H1 (cell line): ENCODE measurements at regions not wholly inside any gene's neighbourhood (a gene's known extent, or its start where the extent isn't known, plus 50 kb on each side); places are given as distances from the start of the nearest gene placed in this dataset.

ENCODE experiments used
- CEBPB ChIP-seq: IDR thresholded peaks from 2 replicates; pipeline ENCODE4 v1.6.1; 2012; ENCODE audit warnings: low read depth, low read length
- CHD7 ChIP-seq: fragments of 300-600 bp; sonication (generic); IDR thresholded peaks from 2 replicates; pipeline ENCODE4 v1.7.1; 2012; ENCODE audit warnings: low read length, moderate library complexity, mild to moderate bottlenecking, inconsistent platforms; ENCODE audit not compliant: insufficient replicate concordance
- CTCF ChIP-seq, 3 experiments: IDR thresholded peaks; 1 replicate in 2 of 3; 2 replicates in 1 of 3; pipeline versions ENCODE4 v1.5.1 to v1.6.1; 2011; ENCODE audit warnings: low read length in 3 of 3, mild to moderate bottlenecking in 3 of 3, inconsistent platforms in 2 of 3, low read depth in 1 of 3, moderate library complexity in 1 of 3; ENCODE audit not compliant: insufficient read depth in 1 of 3; ENCODE audit errors: control extremely low read depth in 1 of 3
- EP300 ChIP-seq, 2 experiments: IDR thresholded peaks; 1 replicate in 1 of 2; 2 replicates in 1 of 2; pipeline ENCODE4 v1.6.1; 2011 to 2012; ENCODE audit warnings: low read depth in 2 of 2, low read length in 2 of 2, mild to moderate bottlenecking in 2 of 2, borderline replicate concordance in 1 of 2, inconsistent platforms in 1 of 2, moderate library complexity in 1 of 2
- EZH2 ChIP-seq: fragments of 200-600 bp; sonication (generic); IDR thresholded peaks from 2 replicates; pipeline ENCODE4 v1.7.1; 2012; ENCODE audit warnings: low read depth, mild to moderate bottlenecking, moderate library complexity, low read length, inconsistent platforms; ENCODE audit not compliant: severe bottlenecking
- HDAC6 ChIP-seq: IDR thresholded peaks from one replicate; pipeline ENCODE4 v1.7.1; 2012; ENCODE audit warnings: low read depth, mild to moderate bottlenecking, inconsistent platforms, low read length, moderate library complexity
- MAFK ChIP-seq: IDR thresholded peaks from 2 replicates; pipeline ENCODE4 v1.6.1; 2012; ENCODE audit warnings: low read depth, mild to moderate bottlenecking, improper control_type of control experiment, low read length
- NANOG ChIP-seq: IDR thresholded peaks from 2 replicates; pipeline ENCODE4 v1.6.1; 2011; ENCODE audit warnings: low read length, low read depth, mild to moderate bottlenecking, inconsistent platforms; ENCODE audit not compliant: insufficient read depth, poor library complexity, severe bottlenecking
- POLR2AphosphoS5 ChIP-seq: IDR thresholded peaks from 2 replicates; pipeline ENCODE4 v1.6.1; 2011; ENCODE audit warnings: low read depth, low read length

- no peak for TF ChIP-seq CHD7
- TF ChIP-seq NANOG, result no peak
- no peak for TF ChIP-seq EZH2
- no peak for TF ChIP-seq EP300 (IDR thresholded peaks at IDR 0.05; ENCODE audit: borderline replicate concordance in 1 of 2, low read depth in 2 of 2, low read length in 2 of 2)
- TF ChIP-seq CEBPB, result no peak
- TF ChIP-seq POLR2AphosphoS5, result no peak
- TF ChIP-seq HDAC6, result no peak
- TF ChIP-seq CTCF (IDR thresholded peaks at IDR 0.05; ENCODE audit: control extremely low read depth in 1 of 3, insufficient read depth in 1 of 3, low read depth in 1 of 3, low read length in 3 of 3), result no peak
- no peak for TF ChIP-seq MAFK
These were observed 61.7 kb upstream of the SLC25A33 start (continued) for GRCh38 chr1:9477535-9477934.
